HG03442 (cell line): ENCODE measurements at regions not wholly inside any gene's neighbourhood (a gene's known extent, or its start where the extent isn't known, plus 50 kb on each side); places are given as distances from the start of the nearest gene placed in this dataset.
"Not testable (repeated sequence)": the region's sequence is repeated elsewhere in the genome, so short reads cannot be mapped to it uniquely, and the experiment has no call there.

Source experiments
- ATAC-seq: cut with Tn5 transposase; IDR thresholded peaks from one replicate; pipeline ENCODE4 v1.9.1; 2021; ENCODE audit warnings: mild to moderate bottlenecking, moderate library complexity; ENCODE audit not compliant: unreplicated experiment

DNA sequence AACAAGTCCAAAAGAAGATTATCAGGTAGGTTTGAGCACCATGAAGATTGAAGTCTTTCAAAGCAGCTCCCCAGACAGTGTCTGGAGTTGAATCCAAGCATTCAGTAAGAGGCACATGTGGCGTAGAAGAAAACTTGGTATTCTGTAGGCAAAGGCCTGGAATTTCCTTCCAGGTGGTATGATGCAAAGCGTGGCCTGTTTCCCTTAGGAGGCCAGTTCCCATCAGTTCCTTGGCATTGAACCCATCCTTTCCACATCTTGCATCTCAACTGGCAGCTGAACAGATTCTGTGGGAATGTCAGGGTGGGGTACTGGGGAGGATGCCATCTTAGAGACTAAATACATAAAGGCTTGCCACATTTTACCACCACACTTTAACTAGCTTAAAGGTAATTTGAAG is 516.0 kb downstream of the BTBD3 start:
- no peak for ATAC-seq

DNA sequence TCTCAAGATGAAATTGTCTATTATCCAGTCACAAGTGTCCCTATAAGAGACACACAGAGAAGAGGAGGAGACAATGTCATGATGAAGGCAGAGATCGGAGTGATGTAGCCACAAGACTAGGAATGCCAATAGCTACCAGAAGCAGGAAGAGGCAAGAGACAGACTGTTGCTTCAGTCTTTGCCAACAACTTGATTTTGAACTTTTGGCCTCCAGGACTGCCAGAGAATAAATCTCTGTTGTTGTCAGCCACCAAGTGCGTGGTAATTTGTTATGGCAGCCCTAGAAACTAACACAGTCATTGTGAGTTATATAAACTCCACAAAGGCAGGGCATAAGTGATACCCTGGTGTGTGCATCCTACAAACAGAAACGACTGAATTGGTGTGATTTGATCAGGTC is 517.0 kb downstream of the BTBD3 start:
- no peak for ATAC-seq

GRCh38 chr20:12435268-12435667 is 517.6 kb downstream of the BTBD3 start:
- no peak for ATAC-seq

DNA sequence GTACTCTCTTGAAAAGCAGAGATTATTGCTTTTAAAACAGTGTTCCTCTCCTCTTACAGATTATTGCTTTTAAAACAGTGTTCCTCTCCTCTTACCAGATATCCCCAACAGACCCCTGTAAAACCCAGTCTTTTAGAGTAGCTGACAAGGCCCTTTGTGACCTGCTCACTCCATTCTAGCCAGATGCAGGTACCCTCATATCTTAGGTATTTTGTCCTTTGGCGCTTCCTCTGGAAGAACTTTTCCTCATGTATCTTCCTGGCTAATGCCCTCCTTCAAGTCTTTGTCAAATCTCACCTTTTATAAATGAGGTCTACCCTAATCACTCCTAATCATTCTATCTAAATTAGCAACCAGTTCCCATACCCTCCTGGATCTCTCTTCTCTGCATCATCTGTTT is 536.0 kb downstream of the BTBD3 start:
- no peak for ATAC-seq

GRCh38 chr20:12455148-12455547 is 537.5 kb downstream of the BTBD3 start:
- ATAC-seq, result no peak

- no peak for ATAC-seq
These were observed 540.5 kb downstream of the BTBD3 start for GRCh38 chr20:12458241-12458640.

DNA sequence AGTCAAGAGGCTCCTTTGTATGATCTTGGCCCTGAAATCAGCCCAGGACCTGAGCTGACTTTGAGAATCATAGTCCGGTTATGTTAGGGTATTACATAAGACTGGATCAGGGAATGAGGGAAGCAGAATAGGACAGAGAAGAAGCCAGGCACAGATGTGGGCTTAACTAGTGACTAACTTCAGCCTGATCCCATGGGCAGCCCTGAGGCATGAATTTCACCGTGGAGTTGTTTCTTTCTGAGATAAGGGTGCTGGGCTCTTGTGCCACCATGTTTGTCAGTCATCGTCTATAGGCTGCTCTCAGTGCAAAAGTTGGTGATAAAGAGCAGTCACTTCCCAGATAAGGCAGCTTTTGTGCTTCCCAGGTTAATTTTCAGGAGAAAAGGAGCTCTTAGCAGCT is 544.7 kb upstream of the SPTLC3 start:
- no peak for ATAC-seq

DNA sequence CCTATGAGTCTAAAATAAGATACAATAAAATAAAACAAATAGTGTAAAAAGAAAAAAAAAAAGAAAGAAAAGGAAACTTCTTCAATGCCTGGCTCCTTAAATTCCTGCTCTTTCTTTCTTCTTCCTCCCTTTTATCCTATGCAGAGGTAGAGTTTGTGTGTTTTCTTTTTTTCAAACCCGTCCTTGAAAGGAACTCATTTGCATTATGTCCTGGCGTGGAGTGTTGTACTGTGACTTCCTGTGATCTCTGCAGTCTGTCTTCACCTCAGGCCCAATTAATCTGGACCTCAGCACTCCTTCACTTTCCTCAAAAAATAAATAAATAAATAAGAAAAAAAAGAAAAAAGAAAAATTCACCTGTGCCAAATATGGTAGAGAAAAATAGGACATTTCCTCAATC is 541.9 kb upstream of the SPTLC3 start:
- no peak for ATAC-seq

DNA sequence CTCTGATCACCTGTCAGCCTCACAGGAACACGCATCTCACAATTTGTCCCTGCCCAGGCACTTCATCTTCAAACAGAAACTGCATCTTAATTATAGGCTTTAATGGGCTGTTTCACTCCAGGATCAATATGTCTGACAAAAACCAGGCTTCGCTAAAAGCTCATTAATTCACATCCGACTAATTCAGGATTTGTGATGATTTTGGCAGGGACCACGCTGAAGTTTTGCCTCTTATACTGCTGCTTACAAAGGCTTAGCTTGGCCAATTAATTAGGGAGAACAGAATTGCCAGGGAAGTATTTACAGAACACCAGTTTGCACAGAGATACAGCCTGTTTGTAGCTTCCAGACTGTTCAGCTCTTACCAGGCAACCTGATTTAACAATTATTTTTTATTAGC is 541.0 kb upstream of the SPTLC3 start:
- ATAC-seq, result no peak

DNA sequence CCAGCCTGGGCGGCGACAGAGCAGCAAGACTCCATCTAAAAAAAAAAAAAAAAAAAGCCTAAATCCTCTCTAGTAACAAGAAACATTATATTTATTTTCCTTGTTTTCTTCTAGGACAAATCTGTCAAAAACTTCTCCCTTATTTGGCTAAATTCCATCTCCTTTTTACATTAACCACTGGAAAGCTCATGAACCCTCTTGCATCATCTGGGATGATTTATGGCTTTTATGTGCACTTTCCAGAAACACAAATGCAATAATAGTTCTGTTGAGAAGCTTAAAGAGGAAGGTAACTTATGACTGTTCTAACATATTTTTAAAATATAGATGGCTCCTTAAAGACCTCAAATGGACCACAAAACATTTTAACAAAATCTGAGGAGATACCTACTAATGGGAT is 526.1 kb upstream of the SPTLC3 start:
- no peak for ATAC-seq

- ATAC-seq, result no peak
These were observed 506.3 kb upstream of the SPTLC3 start for GRCh38 chr20:12502443-12502842.

DNA sequence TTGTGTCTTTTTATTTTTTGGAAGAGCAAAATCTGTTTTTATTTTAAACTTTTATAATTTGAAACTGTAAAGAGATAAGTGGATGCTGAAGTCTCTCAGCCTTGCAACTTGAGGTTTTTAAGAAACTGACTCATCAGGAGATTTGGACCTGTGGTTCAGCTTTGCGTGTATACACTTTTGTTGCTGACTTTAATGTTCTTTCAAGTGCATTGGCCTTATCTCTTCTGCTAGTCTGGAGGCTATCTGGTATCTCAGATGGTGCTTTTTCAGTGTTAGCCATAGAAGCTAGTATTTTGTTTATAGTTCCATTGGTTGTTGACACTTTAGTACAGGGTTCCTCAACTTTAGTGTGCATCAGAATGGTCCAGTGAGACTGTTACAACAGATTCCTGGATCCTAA is 504.0 kb upstream of the SPTLC3 start:
- no peak for ATAC-seq

GRCh38 chr20:12511499-12511898 is 497.3 kb upstream of the SPTLC3 start:
- ATAC-seq, result no peak

DNA sequence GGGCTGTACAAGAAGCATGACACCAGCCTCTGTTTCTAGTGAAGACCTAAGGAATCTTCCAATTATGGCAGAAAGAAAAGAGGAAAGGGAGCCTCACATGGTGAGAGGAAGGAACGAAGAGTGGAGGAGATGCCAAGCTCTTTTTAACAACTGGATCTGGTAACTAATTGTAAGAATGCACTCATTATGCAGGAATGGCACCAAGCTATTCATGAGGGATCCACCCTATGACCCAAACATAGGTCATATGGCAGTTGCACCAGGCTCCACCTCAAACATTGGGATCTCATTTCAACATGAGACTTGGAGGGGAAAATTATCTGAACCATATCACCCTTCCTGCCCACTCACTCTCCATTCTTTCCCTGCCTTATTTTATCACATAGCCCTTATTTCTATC is 496.0 kb upstream of the SPTLC3 start:
- no peak for ATAC-seq

- ATAC-seq, result no peak
These were observed 480.7 kb upstream of the SPTLC3 start for GRCh38 chr20:12528104-12528503.

GRCh38 chr20:12528591-12529041 is 480.2 kb upstream of the SPTLC3 start:
- no peak for ATAC-seq

GRCh38 chr20:12531626-12532025 is 477.1 kb upstream of the SPTLC3 start:
- ATAC-seq, result no peak

DNA sequence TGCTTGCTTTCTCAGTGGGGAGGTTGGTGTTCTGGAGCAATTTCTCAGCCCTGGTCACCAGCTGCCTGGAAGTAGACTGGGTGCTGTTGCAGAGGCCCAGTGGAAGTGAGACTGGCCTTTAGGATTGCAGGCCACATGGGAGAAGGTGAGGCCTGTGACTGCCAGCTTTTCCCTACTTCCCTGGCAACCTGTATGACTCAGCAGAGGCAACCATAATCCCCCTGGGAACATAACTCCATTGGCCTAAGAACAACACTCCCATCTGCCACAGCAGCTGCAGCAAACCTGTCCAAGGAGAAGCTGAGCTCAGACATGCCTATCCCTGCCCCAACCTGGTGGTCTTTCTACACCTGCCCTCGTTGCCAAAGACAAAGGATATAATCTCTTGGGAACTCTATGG is 473.5 kb upstream of the SPTLC3 start:
- ATAC-seq, result no peak

GRCh38 chr20:12535770-12536169 is 473.0 kb upstream of the SPTLC3 start:
- no peak for ATAC-seq

DNA sequence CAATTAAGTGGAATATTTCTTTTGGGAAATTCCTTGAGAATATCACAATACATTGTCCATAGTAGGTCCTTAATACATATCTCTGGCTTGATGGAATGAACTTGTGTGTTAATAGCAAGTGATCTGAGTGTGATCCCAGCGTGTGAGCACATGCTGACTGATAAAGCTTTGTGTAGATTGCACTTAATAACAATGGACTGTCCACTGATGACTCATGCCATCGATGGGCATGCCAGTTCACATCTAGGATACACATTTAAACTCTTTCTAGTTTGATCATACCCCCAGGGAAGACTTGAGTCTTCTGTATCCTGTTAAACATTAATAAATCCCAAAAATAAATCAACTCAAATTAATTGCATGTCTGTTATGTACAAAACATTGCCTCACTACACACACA is 454.3 kb upstream of the SPTLC3 start:
- ATAC-seq, result no peak

- ATAC-seq, result no peak
These were observed 453.4 kb upstream of the SPTLC3 start for GRCh38 chr20:12555369-12555768.

- ATAC-seq, result not testable (repeated sequence)
These were observed 452.9 kb upstream of the SPTLC3 start for GRCh38 chr20:12555849-12556248.

- ATAC-seq, result no peak
These were observed 451.5 kb upstream of the SPTLC3 start for GRCh38 chr20:12557224-12557623.

DNA sequence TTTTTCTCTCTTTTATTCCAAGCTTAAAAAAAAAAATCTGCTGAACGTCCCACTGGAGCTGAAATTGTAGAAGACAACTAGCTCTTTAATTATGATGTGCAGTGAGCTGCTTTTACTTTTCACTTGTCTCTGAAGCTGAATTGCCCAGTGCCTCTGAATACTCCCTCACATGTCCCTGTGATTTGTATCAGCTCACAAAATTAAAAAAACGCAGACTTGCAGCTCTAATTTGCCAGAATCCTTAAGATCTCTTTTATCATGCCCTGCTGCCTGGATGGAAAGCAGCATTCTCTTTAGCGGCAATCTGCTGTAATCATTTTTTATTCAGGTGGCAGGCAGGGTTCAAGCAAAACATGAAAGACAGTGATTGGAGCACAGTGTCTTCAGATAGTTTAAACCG is 443.8 kb upstream of the SPTLC3 start:
- ATAC-seq, result no peak
